Stimulated activated CD8-positive, alpha-beta memory T cell treated with anti-CD3 and anti-CD28 coated beads, Interleukin-12 subunit alpha, Interleukin-12 subunit beta, amount 100 ng/mL, for 4 hours (primary cell): ENCODE measurements at regions not wholly inside any gene's neighbourhood (a gene's known extent, or its start where the extent isn't known, plus 50 kb on each side); places are given as distances from the start of the nearest gene placed in this dataset.

Experiments
- DNase-seq: peaks from one replicate; pipeline ENCODE4 v3.0.0-alpha.2; 2020; ENCODE audit warnings: low read depth

DNA sequence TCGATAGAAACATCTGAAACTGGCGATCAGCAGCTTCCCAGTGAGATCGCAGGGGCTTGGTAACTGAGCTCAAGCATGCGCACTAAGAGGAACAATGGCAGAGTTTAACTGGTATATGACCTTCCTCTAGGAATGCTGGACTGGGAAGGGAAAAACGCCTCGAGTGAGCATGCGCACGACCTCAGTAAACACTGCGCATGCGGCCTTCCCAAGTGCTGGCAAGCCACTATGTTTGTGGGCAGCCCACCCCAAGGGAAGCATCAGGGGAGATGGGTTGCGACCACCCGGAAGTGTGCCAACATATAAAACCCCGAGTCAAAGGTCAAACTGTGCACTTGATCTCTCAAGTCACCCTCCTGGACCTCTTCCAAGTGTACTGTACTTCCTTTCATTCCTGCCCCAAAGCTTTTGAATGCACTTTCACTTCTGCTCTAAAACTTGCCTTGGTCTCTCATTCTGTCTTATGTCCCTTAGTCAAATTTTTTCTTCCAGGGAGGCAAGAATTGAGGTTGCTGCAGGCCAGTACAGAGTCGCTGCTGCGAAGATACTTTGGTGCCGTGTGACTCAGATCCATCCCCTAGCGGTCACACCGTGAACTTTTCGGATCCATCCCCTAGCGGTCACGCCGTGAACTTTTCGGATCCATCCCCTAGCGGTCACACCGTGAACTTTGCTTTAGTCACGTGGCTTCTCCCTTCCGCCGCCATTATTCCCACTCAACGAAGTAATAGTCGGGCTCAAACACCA lies 243.3 kb downstream of the FAM43A start:
- no peak for DNase-seq

DNA sequence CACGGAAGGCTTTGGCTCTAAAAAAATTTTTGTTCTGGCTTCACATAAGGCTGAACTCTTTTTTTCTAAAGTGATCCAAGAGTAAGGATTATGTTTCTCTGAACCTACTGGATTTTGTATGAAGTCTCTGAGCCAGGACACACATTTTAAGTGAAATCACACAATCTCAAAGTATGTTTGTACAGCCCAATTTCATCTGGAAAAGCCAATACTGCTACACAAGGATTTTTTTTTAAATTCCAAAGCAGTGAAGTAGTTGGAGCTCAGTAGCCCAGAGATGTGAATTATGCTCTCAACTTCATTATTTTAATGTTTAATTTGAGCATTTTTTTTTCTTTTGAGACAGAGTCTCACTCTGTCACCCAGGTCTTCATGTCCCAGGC lies 243.9 kb downstream of the FAM43A start:
- DNase-seq, result no peak

DNA sequence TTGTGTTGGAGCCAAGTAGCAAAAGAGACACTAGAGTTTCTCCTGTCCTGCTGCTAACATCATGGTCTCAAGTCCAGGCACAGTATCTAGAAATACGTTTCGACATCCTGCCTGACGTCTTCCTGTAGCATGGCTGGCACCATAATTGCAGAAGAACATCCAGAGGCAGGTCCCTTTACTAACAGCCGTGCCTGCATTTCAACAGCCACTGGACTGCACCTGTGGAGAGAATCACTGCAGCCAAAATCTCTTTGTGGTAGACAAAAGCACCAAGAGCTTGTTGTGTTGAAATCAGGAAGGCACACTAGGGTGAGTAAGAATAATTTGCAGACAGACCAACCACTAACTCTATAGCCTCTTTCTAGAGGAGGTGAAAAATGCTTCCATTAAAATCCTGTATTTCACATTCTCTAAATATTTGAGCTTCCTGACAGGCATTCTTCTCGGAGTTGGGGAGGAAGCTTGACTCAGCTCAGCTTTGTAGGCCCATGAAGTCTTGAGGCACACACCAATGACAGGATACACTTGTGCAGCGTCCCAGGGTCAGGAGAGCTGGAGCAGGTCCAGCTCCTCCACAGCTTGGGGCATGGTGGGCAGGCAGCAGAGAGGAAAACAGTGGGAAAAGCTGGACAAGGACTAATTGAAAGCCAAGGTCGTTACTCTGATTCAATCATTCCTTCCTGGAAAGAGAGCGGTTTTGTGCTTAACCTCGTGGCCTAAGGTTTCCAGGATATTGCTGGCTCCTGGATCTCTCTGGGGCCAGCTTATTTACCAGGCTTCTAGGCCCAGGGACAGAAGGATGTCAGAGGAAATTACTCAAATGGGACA lies 244.9 kb downstream of the FAM43A start:
- DNase-seq, result no peak

DNA sequence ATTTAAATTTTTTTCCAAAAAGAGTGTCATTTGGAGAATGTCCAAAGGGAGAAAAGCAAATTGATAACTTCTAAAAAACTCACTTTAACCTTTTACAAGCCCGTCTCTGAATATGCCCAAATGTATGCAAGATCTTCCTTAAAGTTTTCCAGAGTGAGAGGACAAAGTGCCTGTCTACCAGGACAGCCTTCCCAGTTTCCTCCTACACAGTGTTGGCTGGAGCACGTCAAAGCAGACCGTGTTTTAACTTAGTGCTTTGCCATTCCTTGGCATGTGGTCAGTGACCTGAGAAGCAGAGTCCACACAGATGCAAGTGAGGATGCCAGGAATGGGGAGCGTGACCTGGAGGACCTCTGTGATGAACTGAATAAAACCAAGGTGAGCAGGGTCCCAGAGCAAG lies 245.7 kb downstream of the FAM43A start:
- DNase-seq, result no peak

DNA sequence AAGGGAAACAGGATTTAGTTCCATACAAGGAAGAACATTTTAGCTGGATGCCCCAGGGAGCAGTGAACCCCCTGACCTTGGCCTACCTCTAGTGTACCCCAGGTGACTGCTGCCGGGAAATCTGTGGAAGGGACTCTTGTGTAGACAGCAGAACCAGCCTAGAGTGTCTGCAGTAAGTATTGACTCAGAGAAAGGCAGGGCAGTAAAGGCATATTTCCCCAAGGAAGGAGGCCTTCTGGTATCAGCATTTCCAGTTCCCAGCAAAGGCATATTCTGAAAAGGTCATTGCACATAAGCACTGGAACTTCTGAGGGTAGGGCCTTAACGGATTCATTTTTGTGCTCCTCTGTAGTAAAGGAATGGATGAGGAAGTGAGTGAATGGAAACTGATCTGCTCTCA lies 246.2 kb downstream of the FAM43A start:
- DNase-seq, result no peak

DNA sequence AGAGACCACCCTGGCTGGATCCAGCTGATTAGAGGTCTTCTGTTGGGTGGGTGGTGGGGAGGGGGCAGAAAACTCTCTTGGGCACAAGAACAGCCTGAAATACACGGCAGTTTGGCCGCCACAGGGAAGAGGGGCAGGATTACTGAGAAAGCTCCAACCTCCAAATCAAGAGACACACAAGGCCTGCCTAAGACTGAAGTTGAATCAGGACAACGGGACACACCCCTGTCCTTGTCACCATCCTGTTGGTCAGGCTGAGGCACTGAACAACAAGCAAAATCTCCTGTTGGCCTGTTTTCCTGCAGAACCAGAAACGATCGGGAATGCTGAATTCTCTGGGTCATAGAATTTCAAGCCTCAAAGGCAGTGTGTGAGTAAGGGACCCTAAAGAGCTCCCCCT lies 247.8 kb downstream of the FAM43A start:
- no peak for DNase-seq

DNA sequence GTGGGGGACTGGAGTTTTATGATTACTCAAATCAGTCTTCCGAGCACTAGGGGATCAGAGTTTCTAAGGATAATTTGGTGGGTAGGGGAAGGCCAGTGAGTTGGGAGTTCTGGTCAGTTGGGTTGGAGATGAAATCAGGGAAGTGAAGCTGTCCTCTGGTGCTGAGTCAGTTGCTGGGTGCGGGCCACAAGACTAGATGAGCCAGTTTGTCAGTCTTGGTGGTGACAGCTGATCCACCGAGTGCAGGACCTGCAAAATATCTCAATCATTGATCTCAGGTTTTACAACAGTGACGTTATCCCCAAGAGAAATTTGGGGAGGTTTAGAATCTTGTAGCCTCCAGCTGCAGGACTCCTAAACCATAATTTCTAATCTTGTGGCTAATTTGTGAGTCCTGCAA lies 249.4 kb downstream of the FAM43A start:
- DNase-seq, result no peak

DNA sequence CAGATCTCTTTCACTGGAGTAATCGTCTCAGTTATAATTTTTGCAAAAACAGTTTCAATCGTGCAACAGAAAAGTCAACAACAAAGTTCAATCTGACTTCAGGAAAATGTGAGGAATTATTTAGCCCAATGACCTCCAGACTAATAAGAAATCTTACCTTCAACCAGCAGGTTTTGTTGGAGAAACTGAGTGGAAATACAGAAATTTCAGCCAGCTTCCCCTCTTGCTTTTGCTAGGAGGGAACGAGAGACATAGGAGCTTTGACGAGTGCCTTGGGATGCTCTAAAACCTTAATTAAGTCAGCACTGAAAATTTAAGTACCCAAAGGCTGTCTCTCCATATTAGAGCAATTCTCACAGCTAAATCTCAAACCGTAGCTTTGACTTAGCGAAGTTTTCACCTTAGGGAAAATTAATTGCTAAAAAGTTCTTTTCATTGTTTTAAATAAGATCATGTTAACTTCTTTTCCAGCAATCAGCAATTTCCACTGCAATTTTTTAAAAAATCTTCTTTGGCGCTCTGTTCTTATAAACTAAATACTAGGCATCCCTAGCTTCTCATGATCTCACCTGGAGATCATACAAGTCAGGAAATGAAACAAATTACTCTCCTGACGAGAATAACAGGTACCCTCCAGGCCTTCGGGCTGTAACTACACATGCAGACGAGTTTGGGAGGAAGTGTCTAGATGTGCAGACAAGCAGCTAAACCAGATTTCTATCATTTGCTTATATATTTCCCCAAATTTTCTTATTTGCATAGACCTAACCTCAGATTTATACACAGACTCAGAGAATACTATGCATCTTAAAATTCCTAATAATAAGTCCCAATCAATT lies 250.2 kb downstream of the FAM43A start:
- no peak for DNase-seq

DNA sequence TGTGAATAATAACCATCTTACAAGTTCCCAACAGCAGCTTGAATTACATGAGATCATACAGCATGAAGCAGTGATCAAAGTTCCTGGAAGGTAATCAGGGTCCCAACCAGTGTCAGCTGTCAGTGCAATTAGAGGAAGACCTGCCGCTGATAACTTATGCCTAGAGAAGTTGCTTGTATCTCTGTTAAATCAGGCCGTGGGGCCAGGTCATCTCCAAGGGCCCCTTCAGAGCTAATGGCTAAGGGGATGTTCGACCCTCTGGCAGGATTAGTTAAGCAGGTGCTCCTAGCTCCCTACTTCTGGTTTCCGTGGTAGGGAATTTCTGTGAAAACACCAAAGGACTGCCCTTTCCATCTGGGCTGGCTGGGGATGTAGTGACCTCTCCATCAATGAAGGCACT lies 251.0 kb downstream of the FAM43A start:
- DNase-seq, result no peak

DNA sequence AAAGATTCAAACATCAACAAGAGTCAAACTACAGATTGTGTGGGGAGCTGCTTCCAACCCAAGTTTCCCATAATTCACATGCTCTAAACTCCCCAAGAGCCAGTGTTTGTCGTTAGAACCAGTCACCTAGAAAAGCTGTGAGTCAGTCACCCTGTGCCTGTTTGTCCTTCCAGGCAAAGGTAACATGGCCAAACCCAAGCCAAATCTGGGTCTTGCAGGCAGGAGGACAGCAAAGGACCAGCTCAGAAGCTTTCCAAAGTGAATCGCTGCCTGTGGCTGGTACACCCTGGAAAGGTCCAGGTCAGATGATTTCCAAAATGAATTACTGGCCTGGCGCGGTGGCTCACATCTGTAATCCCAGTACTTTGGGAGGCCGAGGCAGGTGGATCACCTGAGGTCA lies 251.5 kb downstream of the FAM43A start:
- DNase-seq, result no peak

DNA sequence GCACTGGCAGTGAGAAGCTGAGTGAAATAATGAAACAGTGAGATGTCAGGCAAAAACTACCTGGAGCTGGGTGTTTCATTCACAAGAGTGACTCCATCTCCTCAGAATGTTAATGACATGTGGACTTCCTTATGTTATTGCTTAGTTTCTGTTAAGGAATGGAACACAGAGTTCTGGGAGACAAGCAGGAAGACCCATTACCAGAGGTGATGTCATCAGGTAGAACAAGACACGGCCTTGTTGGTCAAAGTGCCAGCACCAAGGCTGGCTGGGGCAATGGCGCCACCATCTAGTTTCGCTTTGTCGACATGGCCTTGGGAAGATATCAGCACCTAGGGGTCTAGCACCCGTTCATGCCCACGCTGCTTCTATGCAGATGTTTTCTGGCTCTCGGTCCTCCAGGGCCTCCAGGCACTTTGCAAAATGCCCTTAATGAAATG lies 252.2 kb downstream of the FAM43A start:
- no peak for DNase-seq

DNA sequence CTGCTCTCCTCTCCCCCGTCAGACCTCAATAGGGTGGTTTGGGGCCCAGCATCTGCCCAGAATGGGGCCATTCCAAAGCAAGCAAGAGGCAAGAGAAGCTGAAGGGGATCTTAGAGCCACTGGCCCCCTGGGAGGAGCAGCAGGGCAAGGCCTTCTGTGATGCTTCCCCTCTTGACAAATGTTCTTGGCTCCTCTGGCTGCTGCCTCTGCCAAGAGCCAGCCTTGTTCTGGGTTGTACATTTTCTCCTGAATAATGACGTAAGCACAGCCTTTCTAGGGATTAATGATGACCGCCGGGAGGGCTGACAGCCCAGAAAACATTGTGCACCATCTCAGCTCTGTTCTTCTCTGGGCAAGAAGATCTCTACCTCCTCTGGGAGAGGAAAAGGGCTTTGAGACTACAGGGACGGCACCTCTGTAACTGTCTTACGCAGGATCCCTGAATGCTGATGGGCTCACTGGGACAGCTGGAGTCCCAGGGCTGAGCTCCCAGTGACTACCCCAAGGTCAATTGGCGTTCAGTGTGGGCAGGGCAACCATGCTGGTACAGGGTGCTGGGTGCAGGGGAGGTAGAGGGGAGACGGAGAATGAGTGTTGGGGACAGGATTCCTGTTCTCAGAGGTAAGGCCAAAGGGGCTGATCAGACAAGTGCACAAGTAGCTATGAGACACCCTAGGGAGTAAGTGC lies 253.3 kb downstream of the FAM43A start:
- no peak for DNase-seq

DNA sequence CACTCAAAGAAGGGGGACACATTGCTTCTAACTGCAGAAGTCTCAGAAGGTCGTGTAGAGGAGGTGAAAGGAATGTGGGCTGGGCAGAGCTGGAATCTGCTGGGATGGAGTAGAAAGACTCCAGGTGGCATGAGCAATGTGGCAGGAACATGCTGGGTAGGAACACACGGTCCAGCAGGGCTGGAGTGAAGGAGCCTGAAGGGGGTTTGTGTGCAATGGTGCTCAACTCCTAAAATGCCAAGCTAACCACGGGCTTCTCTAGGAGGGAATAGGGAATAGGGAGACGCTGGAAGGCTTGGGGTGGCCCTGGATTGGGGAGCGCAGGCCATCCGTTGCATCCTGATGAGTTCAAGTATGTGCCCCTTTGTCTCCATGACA lies 253.8 kb downstream of the FAM43A start:
- no peak for DNase-seq

DNA sequence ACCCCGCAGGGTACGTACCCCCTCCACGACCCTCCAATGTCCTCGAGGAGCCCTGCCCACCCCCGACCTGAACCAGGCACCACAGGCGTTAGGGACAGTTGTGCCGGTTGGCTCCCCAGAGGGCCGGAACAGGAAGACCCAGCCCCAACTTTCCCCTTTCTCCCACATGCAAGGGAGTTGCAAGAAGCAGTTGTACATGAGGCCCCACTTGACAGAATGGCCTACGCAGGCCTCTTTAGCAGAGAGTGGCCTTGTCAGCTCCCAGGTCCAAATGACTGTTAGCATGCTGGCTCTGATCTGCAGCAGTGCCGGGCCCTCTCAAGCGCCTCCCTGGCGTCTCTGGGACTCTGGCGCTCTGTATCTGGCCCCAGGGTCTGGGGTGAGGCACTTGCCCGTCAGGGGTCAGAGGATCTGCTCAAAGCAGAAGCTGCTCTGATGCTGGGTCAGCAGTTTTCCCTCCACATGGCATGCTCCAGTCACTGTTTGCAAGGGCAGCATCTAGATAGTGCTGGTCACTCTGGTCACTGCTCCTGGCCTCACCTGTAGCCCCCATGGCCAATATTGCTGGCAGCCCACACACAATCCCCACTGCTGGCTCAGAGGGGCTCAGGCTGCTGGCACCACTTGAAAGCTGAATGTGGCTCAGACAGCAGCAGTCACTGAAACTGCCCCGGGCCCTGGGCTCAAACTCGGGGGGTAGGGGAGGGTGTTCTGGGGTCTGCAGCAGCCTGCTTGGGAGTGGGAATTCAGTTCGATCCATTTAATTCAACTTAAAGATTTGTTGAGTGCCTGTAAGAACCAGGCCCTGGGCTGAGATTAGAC lies 254.5 kb downstream of the FAM43A start:
- no peak for DNase-seq

DNA sequence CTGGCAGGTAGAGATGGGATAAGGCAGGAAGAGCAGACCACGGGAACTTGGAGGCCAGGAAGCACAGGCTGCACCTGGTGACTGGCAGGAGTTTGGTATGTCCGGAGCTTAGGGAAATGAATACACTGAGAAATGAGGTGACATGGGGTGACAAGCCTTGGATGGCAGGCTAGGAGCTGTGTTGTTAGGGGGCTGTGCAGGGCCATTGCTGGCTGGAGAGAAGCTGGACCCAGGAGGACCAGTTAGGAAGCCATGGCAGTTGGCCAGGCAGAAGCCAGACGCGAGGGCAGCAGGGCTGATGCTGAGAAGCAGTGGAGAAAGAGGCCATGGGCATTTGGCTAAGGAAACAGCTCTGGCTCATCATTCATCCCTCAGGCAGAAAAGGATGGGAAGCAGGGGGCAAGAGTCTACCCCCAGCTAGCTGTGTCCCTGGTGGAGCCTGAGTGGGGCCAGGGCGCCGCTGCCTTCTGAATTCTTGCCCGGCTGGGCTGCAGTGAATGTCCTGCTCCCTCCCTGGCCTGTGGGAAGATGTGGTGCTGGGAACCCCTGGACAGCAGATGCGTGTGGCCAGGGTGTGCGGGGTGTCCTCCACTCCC lies 255.8 kb downstream of the FAM43A start:
- no peak for DNase-seq

DNA sequence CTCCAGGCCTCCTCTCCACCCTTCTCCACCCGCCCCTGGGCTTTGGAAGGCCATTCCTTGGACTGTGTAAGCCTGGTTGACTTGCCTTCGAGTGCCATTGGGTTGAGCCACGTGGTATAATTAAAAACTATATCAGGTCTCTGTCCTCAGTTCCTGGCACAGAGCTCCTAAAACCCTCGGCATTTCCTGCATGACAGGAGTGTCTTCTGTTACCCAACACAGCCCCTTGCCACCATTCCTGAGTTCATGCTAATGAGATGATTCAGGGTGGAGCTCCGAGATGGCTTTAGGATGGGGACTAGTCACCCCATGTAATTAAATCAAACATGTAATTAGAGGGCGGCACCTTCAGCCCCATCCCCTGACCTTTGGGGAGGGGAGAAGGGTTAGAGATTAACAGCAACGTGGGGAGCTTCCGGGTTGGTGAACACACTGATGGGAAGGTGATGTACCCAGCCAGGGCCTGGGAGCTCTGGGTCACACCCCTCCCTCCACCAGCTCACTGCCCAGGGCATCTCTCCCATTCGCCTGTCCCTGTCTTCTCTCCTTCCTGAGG lies 256.4 kb downstream of the FAM43A start:
- no peak for DNase-seq

DNA sequence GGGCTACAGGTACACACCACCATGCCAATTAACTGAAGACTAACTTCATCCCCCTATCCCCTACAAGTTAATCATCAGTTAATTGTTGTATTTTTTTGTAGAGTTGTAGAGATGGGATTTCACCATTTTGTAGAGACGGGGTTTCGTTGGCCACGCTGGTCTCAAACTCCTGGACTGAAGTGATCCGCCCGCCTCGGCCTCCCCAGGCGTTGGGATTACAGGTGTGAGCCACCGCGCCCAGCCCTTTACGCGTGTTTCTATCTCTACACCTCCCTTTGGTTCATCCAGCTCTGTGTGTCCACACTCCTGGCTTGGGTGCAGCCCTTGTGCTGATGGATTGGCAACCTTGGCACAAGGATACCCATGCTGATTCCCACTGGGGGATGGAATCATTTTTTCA lies 258.8 kb downstream of the FAM43A start:
- DNase-seq, result no peak

DNA sequence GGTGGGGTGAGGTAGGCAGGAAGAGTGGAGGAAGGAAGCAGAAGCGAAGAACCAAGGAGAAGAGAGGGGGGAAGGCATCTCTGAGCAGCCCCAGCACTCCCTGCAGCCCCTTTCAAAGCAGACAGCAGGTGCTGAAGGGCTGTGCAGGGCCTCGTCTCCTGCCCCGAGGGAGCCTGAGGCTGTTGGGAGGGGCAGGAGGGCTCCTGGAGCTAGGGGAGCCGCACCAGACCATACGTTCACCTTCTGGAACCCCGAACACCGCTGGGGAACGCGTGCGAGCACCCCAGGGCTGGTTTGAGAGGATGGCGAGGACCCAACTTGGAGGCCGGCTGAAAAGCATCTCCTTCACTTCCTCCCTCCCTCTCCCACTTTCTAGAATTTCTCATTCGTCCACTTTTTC lies 259.8 kb downstream of the FAM43A start:
- DNase-seq, result no peak

DNA sequence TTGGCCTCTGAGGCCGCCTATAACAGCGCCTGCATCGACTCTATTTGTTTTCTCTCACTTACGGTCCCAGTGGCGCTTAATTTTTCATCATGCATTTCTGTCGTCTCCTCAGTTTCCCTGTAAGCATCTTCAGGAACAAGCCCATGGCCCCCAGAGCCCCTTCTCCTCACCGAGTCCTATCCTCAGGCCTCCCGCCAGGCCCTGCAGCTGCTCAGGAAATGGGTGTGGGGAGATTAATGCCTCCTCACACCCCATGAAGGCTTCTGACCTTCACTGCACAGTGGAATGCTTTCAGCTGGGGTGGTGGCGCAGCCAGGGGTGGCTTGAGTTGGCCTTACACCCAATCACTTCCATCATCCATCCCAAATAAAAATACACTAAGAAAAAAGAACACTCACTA lies 260.4 kb downstream of the FAM43A start:
- DNase-seq, result no peak

DNA sequence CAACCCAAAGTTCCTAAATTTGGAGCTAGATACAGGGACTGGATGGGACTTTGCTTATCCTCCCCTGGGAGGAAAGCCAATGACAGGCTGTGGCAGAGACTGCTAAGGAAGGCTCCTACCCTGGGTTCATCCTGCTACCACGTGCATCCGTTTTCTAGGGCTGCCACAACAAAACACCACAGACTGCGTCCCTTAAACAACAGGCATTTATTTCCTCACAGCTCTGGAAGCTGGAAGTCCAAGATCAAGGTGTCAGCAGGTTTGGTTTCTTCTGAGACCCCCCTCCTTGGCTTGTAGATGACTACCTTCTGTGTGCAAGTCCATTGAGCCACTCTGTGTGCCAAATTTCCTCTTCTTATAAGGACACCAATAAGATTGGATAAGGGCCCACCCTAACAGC lies 263.9 kb downstream of the FAM43A start:
- DNase-seq, result no peak
